Gastrocnemius medialis (tissue), 4 donors: ENCODE measurements at regions not wholly inside any gene's neighbourhood (a gene's known extent, or its start where the extent isn't known, plus 50 kb on each side); places are given as distances from the start of the nearest gene placed in this dataset.

Experiments used
- ATAC-seq, 2 donors: fragments of 150-250 bp; one replicate each; pipeline ENCODE4 v1.9.1; 2016
- DNase-seq, 2 donors: peaks; one replicate each; pipeline ENCODE4 v3.0.0-alpha.2; 2019
- H3K27ac ChIP-seq, 4 donors: fragments of 200-600 bp; sonication (generic); 1 replicate in 1 of 4; 2 replicates in 3 of 4; pipeline ENCODE4 v1.5.1; 2016 to 2018; ENCODE audit warnings: mild to moderate bottlenecking in 2 of 4, moderate library complexity in 1 of 4
- H3K27me3 ChIP-seq, 3 donors: fragments of 200-600 bp; sonication (generic) in 2 of 3; 1 replicate in 1 of 3; 2 replicates in 2 of 3; pipeline versions ENCODE4 v1.5.1 to v1.6.0; 2016 to 2019; ENCODE audit warnings: mild to moderate bottlenecking in 1 of 3, moderate library complexity in 1 of 3
- H3K36me3 ChIP-seq, 2 donors: fragments of 200-600 bp; sonication (generic) in 1 of 2; one replicate each; pipeline ENCODE4 v1.5.1; 2017 to 2018
- H3K4me1 ChIP-seq, 2 donors: fragments of 200-600 bp; sonication (generic) in 1 of 2; one replicate each; pipeline ENCODE4 v1.5.1; 2016 to 2017; ENCODE audit warnings: mild to moderate bottlenecking in 2 of 2
- H3K4me3 ChIP-seq, 4 donors: fragments of 200-600 bp; sonication (generic) in 3 of 4; 1 replicate in 1 of 4; 2 replicates in 3 of 4; pipeline ENCODE4 v1.5.1; 2016 to 2019; ENCODE audit warnings: mild to moderate bottlenecking in 2 of 4
- H3K9me3 ChIP-seq, 3 donors: fragments of 200-600 bp; sonication (generic) in 2 of 3; 1 replicate in 1 of 3; 2 replicates in 2 of 3; pipeline ENCODE4 v1.5.1; 2016 to 2019
- CTCF ChIP-seq, 5 experiments: fragments of 450-650 bp in 3 of 5; fragments of 200-600 bp in 2 of 5; sonication (generic) in 2 of 5; IDR thresholded peaks in 4 of 5; conservative IDR thresholded peaks in 1 of 5; 1 replicate in 4 of 5; 2 replicates in 1 of 5; pipeline ENCODE4 v1.5.1; 2016 to 2019; ENCODE audit warnings: antibody characterized with exemption in 5 of 5, mild to moderate bottlenecking in 3 of 5, moderate library complexity in 3 of 5
- POLR2A ChIP-seq, 2 donors: fragments of 450-650 bp; IDR thresholded peaks; one replicate each; pipeline ENCODE4 v1.6.1; 2017; ENCODE audit warnings: antibody characterized with exemption in 2 of 2, mild to moderate bottlenecking in 2 of 2, moderate library complexity in 2 of 2
- in situ Hi-C, 4 donors: fragments of 200-750 bp; cut with MboI; loops; one replicate each; pipeline versions ENCODE4 v1.15.0 to v1.8.0; 2017; ENCODE audit warnings: low sequenced_read_pairs in 4 of 4
- intact Hi-C: fragments of 100-400 bp; cut with DNase I; formaldehyde crosslinking; loops from one replicate; pipeline ENCODE4 v1.15.1; 2023; ENCODE audit warnings: low total_unique reads

- H3K4me3 ChIP-seq, result no peak overlapping the region
- H3K4me1 ChIP-seq, result no peaks in the 10 kb centered on the region
- DNase-seq (no peak), ATAC-seq (no peak)
- H3K27me3 ChIP-seq, result no peaks in the 10 kb centered on the region
- in situ Hi-C loops (no loop called here), intact Hi-C loops (no loop called here)
- no peaks in the 10 kb centered on the region for H3K36me3 ChIP-seq
- H3K27ac ChIP-seq, result no peak overlapping the region
- H3K9me3 ChIP-seq, result no peaks in the 10 kb centered on the region
- TF ChIP-seq POLR2A (IDR thresholded peaks at IDR 0.05), result no peak
- TF ChIP-seq CTCF (IDR thresholded peaks at IDR 0.05 in 4 of 5, conservative IDR thresholded peaks at IDR 0.05 in 1 of 5), result no peak
Observed at GRCh38 chr22:44442186-44442815, 55.7 kb downstream of the RTL6 start.

- DNase-seq (no peak), ATAC-seq (no peak)
- in situ Hi-C loops, result no loop called here
- H3K4me1 ChIP-seq, result no peaks in the 10 kb centered on the region
- TF ChIP-seq POLR2A (IDR thresholded peaks at IDR 0.05) (no peak), CTCF (IDR thresholded peaks at IDR 0.05 in 4 of 5, conservative IDR thresholded peaks at IDR 0.05 in 1 of 5) (no peak)
- intact Hi-C loops, result no loop called here
- H3K4me3 ChIP-seq, result no peak overlapping the region
- no peaks in the 10 kb centered on the region for H3K36me3 ChIP-seq
- H3K27ac ChIP-seq, result no peak overlapping the region
- H3K9me3 ChIP-seq, result no peaks in the 10 kb centered on the region
- H3K27me3 ChIP-seq, result no peaks in the 10 kb centered on the region
Observed at GRCh38 chr22:44441401-44442185, 56.4 kb downstream of the RTL6 start.

GRCh38 chr22:44440224-44441160 is 57.5 kb downstream of the RTL6 start:
- DNase-seq (no peak), ATAC-seq (no peak)
- intact Hi-C loops (no loop called here), in situ Hi-C loops (no loop called here)
- H3K27ac ChIP-seq, result no peak overlapping the region
- H3K9me3 ChIP-seq, result no peaks in the 10 kb centered on the region
- H3K4me1 ChIP-seq, result no peaks in the 10 kb centered on the region
- no peak overlapping the region for H3K4me3 ChIP-seq
- H3K36me3 ChIP-seq, result no peaks in the 10 kb centered on the region
- no peaks in the 10 kb centered on the region for H3K27me3 ChIP-seq
- TF ChIP-seq CTCF (IDR thresholded peaks at IDR 0.05 in 4 of 5, conservative IDR thresholded peaks at IDR 0.05 in 1 of 5) (no peak), POLR2A (IDR thresholded peaks at IDR 0.05) (no peak)

GRCh38 chr22:44439356-44440223 is 58.4 kb downstream of the RTL6 start:
- no peak for TF ChIP-seq POLR2A (IDR thresholded peaks at IDR 0.05)
- TF ChIP-seq CTCF (IDR thresholded peaks at IDR 0.05 in 4 of 5, conservative IDR thresholded peaks at IDR 0.05 in 1 of 5), result no peak
- no peak overlapping the region for H3K27ac ChIP-seq
- H3K27me3 ChIP-seq, result peaks cover 0 to 4% (median 0%) of the 10 kb centered on the region in 3 donors
- no peaks in the 10 kb centered on the region for H3K4me1 ChIP-seq
- in situ Hi-C loops, result no loop called here
- H3K36me3 ChIP-seq, result no peaks in the 10 kb centered on the region
- no peak overlapping the region for H3K4me3 ChIP-seq
- H3K9me3 ChIP-seq, result no peaks in the 10 kb centered on the region
- DNase-seq, result no peak
- intact Hi-C loops, result no loop called here
- ATAC-seq, result no peak
